ENCODE measurements at regions not wholly inside any gene's neighbourhood (a gene's known extent, or its start where the extent isn't known, plus 50 kb on each side); places are given as distances from the start of the nearest gene placed in this dataset.

DNA sequence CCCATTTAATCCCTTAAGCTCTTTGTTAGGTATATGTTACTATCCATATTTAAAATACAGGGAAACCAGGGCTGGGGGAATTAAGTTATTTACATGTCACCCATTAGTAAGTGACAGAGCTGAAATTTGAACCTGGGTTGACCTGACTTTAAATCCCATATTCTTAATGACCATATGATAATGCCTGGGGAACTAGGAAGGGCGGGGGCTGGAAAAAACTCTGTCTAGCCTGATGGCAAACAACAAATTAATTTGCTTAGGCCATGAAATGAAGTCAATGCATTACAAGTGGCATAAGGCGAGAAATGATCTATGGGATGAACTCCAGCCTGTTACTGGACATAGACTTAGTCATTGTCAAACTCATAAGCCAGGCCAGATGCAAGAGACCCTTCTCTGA lies 325.7 kb upstream of the WWC1 start:
- TF ChIP-seq SNAI2 (CRISPR knock-in tag; IDR thresholded peaks at IDR 0.05) (no peak), PPARA (CRISPR knock-in tag; IDR thresholded peaks at IDR 0.05; ENCODE audit: borderline replicate concordance) (no peak), RARB (CRISPR knock-in tag; IDR thresholded peaks at IDR 0.05) (no peak), ISL1 (CRISPR knock-in tag; IDR thresholded peaks at IDR 0.05) (no peak), TOX (CRISPR knock-in tag; IDR thresholded peaks at IDR 0.05; ENCODE audit: borderline replicate concordance) (no peak), TCF4 (CRISPR knock-in tag; IDR thresholded peaks at IDR 0.05; ENCODE audit: borderline replicate concordance) (no peak), ZC3H10 (CRISPR knock-in tag; IDR thresholded peaks at IDR 0.05) (no peak), ZNF565 (CRISPR knock-in tag; conservative IDR thresholded peaks at IDR 0.05; ENCODE audit: low read depth) (no peak), CSDC2 (CRISPR knock-in tag; IDR thresholded peaks at IDR 0.05) (no peak), ZNF70 (CRISPR knock-in tag; IDR thresholded peaks at IDR 0.05) (no peak), ARNTL (CRISPR knock-in tag; IDR thresholded peaks at IDR 0.05; ENCODE audit: borderline replicate concordance, low read depth) (no peak), ZFP3 (CRISPR knock-in tag; IDR thresholded peaks at IDR 0.05) (no peak), BACH2 (CRISPR knock-in tag; IDR thresholded peaks at IDR 0.05; ENCODE audit: borderline replicate concordance) (no peak), ESRRG (CRISPR knock-in tag; IDR thresholded peaks at IDR 0.05) (no peak), GLIS3 (CRISPR knock-in tag; IDR thresholded peaks at IDR 0.05) (no peak)
- TF ChIP-seq, protein P1, sequence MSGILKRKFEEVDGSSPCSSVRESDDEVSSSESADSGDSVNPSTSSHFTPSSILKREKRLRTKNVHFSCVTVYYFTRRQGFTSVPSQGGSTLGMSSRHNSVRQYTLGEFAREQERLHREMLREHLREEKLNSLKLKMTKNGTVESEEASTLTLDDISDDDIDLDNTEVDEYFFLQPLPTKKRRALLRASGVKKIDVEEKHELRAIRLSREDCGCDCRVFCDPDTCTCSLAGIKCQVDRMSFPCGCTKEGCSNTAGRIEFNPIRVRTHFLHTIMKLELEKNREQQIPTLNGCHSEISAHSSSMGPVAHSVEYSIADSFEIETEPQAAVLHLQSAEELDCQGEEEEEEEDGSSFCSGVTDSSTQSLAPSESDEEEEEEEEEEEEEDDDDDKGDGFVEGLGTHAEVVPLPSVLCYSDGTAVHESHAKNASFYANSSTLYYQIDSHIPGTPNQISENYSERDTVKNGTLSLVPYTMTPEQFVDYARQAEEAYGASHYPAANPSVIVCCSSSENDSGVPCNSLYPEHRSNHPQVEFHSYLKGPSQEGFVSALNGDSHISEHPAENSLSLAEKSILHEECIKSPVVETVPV (CRISPR knock-in tag; IDR thresholded peaks at IDR 0.05), result no peak
- TF ChIP-seq, protein P2, sequence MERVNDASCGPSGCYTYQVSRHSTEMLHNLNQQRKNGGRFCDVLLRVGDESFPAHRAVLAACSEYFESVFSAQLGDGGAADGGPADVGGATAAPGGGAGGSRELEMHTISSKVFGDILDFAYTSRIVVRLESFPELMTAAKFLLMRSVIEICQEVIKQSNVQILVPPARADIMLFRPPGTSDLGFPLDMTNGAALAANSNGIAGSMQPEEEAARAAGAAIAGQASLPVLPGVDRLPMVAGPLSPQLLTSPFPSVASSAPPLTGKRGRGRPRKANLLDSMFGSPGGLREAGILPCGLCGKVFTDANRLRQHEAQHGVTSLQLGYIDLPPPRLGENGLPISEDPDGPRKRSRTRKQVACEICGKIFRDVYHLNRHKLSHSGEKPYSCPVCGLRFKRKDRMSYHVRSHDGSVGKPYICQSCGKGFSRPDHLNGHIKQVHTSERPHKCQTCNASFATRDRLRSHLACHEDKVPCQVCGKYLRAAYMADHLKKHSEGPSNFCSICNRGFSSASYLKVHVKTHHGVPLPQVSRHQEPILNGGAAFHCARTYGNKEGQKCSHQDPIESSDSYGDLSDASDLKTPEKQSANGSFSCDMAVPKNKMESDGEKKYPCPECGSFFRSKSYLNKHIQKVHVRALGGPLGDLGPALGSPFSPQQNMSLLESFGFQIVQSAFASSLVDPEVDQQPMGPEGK (CRISPR knock-in tag; IDR thresholded peaks at IDR 0.05; ENCODE audit: borderline replicate concordance), result no peak
- TF ChIP-seq, protein P3, sequence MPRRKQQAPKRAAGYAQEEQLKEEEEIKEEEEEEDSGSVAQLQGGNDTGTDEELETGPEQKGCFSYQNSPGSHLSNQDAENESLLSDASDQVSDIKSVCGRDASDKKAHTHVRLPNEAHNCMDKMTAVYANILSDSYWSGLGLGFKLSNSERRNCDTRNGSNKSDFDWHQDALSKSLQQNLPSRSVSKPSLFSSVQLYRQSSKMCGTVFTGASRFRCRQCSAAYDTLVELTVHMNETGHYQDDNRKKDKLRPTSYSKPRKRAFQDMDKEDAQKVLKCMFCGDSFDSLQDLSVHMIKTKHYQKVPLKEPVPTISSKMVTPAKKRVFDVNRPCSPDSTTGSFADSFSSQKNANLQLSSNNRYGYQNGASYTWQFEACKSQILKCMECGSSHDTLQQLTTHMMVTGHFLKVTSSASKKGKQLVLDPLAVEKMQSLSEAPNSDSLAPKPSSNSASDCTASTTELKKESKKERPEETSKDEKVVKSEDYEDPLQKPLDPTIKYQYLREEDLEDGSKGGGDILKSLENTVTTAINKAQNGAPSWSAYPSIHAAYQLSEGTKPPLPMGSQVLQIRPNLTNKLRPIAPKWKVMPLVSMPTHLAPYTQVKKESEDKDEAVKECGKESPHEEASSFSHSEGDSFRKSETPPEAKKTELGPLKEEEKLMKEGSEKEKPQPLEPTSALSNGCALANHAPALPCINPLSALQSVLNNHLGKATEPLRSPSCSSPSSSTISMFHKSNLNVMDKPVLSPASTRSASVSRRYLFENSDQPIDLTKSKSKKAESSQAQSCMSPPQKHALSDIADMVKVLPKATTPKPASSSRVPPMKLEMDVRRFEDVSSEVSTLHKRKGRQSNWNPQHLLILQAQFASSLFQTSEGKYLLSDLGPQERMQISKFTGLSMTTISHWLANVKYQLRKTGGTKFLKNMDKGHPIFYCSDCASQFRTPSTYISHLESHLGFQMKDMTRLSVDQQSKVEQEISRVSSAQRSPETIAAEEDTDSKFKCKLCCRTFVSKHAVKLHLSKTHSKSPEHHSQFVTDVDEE (CRISPR knock-in tag; IDR thresholded peaks at IDR 0.05), result no peak
- no peak for ATAC-seq

DNA sequence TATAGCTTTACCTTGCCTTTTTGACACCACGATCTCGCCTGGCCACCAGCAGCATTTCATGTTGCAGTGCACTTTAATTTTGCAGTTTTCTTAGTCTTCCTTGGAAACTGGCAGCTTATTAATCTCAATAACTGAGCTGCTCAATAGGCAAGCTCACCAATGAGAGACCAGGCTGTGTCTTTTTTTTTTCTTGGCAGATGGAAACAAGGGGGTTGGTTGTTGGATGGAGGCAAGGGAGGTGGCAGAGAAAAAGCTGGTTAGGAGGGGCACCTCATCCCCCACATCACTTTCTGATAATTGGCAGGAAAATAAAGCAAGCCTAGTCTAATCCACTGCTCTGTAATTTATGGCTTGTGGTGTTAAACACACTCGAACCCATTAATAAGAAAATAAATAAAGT lies 324.5 kb upstream of the WWC1 start:
- ATAC-seq, result no peak
- TF ChIP-seq ESRRG (CRISPR knock-in tag; IDR thresholded peaks at IDR 0.05), result no peak
- no peak for TF ChIP-seq OSR1 (CRISPR knock-in tag; IDR thresholded peaks at IDR 0.05)
- TF ChIP-seq, protein P3 (CRISPR knock-in tag; IDR thresholded peaks at IDR 0.05), result no peak
- TF ChIP-seq TCF4 (CRISPR knock-in tag; IDR thresholded peaks at IDR 0.05; ENCODE audit: borderline replicate concordance), result no peak
- TF ChIP-seq RARB (CRISPR knock-in tag; IDR thresholded peaks at IDR 0.05), result no peak
- no peak for TF ChIP-seq ZNF8 (CRISPR knock-in tag; IDR thresholded peaks at IDR 0.05)
- TF ChIP-seq ZNF70 (CRISPR knock-in tag; IDR thresholded peaks at IDR 0.05), result no peak
- TF ChIP-seq, protein P4, sequence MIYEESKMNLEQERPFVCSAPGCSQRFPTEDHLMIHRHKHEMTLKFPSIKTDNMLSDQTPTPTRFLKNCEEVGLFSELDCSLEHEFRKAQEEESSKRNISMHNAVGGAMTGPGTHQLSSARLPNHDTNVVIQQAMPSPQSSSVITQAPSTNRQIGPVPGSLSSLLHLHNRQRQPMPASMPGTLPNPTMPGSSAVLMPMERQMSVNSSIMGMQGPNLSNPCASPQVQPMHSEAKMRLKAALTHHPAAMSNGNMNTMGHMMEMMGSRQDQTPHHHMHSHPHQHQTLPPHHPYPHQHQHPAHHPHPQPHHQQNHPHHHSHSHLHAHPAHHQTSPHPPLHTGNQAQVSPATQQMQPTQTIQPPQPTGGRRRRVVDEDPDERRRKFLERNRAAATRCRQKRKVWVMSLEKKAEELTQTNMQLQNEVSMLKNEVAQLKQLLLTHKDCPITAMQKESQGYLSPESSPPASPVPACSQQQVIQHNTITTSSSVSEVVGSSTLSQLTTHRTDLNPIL (CRISPR knock-in tag; IDR thresholded peaks at IDR 0.05; ENCODE audit: low read depth), result no peak
- TF ChIP-seq SNAI2 (CRISPR knock-in tag; IDR thresholded peaks at IDR 0.05), result no peak
- no peak for TF ChIP-seq ZNF565 (CRISPR knock-in tag; conservative IDR thresholded peaks at IDR 0.05; ENCODE audit: low read depth)
- TF ChIP-seq ZFP30 (CRISPR knock-in tag; IDR thresholded peaks at IDR 0.05), result no peak
- TF ChIP-seq ARNTL (CRISPR knock-in tag; IDR thresholded peaks at IDR 0.05; ENCODE audit: borderline replicate concordance, low read depth), result no peak
- TF ChIP-seq PPARA (CRISPR knock-in tag; IDR thresholded peaks at IDR 0.05; ENCODE audit: borderline replicate concordance), result no peak

All from SK-N-SH treated with all-trans-retinoic acid at 6 μM for 48 hours (cell line).